NCI-H526 (cell line): ENCODE measurements at regions not wholly inside any gene's neighbourhood (a gene's known extent, or its start where the extent isn't known, plus 50 kb on each side); places are given as distances from the start of the nearest gene placed in this dataset.

Experiments
- DNase-seq, 2 experiments: peaks; one replicate each; lab custom pipeline; 2025; lab: John Stamatoyannopoulos, UW

- DNase-seq, result no peak
Observed at GRCh38 chr15:97881346-97881965, 79.0 kb upstream of the ARRDC4 start.

- DNase-seq, result no peak
Observed at GRCh38 chr15:97884513-97885131, 75.9 kb upstream of the ARRDC4 start.

- DNase-seq, result no peak
Observed at GRCh38 chr15:97890307-97890706, 70.2 kb upstream of the ARRDC4 start.

GRCh38 chr15:97892167-97892938, 68.2 kb upstream of the ARRDC4 start:
- DNase-seq, result no peak

- DNase-seq, result no peak
Observed at GRCh38 chr15:97893967-97894366, 66.5 kb upstream of the ARRDC4 start.

- no peak for DNase-seq
Observed at GRCh38 chr15:97899981-97900380, 60.5 kb upstream of the ARRDC4 start.

GRCh38 chr15:97902140-97902780, 58.2 kb upstream of the ARRDC4 start:
- DNase-seq, result no peak

GRCh38 chr15:97903560-97903959, 56.9 kb upstream of the ARRDC4 start:
- DNase-seq, result no peak

- DNase-seq, result peak; percentile 26 to 88
Observed at GRCh38 chr15:97903971-97904572, 56.4 kb upstream of the ARRDC4 start.

GRCh38 chr15:97909291-97909891, 51.1 kb upstream of the ARRDC4 start:
- peak; percentile 38 to 71 for DNase-seq
